ENCODE measurements at regions not wholly inside any gene's neighbourhood (a gene's known extent, or its start where the extent isn't known, plus 50 kb on each side); places are given as distances from the start of the nearest gene placed in this dataset.

GRCh38 chr5:143525176-143525575 lies 121.7 kb upstream of the NR3C1 start:
- Histone ChIP-seq H3K27me3 (ENCODE audit: control insufficient read depth, low read length) (no peaks in the 10 kb centered on the region), H3K9me2 (replicated peaks; ENCODE audit: control insufficient read depth, low read length) (no peaks in the 10 kb centered on the region), H4K20me1 (ENCODE audit: control insufficient read depth, insufficient read depth, low read depth, low read length) (no peaks in the 10 kb centered on the region), H3K79me2 (ENCODE audit: control insufficient read depth, low read length) (no peaks in the 10 kb centered on the region), H3K4me1 (ENCODE audit: control insufficient read depth, low read length) (no peaks in the 10 kb centered on the region), H3K36me3 (ENCODE audit: control insufficient read depth, low read length) (no peaks in the 10 kb centered on the region), H3F3A (ENCODE audit: control insufficient read depth, insufficient read depth) (no peaks in the 10 kb centered on the region), H3K4me2 (ENCODE audit: low read length) (no peak overlapping the region), H3K27ac (ENCODE audit: low read depth, low read length) (no peak overlapping the region), H3K9me3 (ENCODE audit: control insufficient read depth, insufficient read depth, low read length) (no peaks in the 10 kb centered on the region), H3K4me3 (ENCODE audit: low read length) (no peak overlapping the region)
- TF ChIP-seq EZH2phosphoT487 (IDR thresholded peaks at IDR 0.05; ENCODE audit: borderline replicate concordance, low read length) (no peak), CTCF (IDR thresholded peaks at IDR 0.05; ENCODE audit: low read depth, low read length, poor library complexity, severe bottlenecking) (no peak)

DNA sequence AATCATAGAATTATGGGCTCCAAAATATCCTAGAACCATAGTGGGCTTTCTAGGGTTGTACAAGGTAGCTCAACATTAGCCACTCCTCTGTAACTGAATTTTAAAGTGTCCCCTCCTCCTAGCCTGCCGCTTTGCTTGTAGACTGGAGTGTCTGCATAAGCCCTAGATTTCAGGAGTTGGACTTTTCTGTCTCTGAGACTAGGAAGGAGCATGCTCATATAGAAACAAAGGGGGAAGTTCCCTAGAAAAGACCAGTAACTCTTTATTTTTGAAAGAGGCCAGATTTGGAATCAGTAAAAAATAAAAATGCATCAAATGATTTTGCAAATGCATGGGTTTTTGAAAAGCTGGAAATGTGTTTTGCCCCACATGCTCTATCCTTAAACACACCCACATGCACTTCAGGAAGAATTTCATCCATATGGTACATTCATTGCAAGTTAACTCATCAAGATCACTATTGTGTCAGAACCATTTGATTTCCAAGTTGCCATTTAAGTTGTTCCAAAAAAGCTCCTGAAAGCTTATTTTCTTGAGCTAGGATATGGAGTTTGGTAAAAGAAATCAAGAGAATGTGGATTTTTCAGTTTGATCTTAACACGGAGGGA lies 121.0 kb upstream of the NR3C1 start:
- TF ChIP-seq CTCF (IDR thresholded peaks at IDR 0.05; ENCODE audit: low read depth, low read length, poor library complexity, severe bottlenecking) (no peak), EZH2phosphoT487 (IDR thresholded peaks at IDR 0.05; ENCODE audit: borderline replicate concordance, low read length) (no peak)
- no peak overlapping the region for H3K4me2 ChIP-seq (ENCODE audit: low read length)
- H3K9me3 ChIP-seq (ENCODE audit: control insufficient read depth, insufficient read depth, low read length): no peaks in the 10 kb centered on the region
- no peak overlapping the region for H3K27ac ChIP-seq (ENCODE audit: low read depth, low read length)
- no peaks in the 10 kb centered on the region for H3K79me2 ChIP-seq (ENCODE audit: control insufficient read depth, low read length)
- H3K4me1 ChIP-seq (ENCODE audit: control insufficient read depth, low read length): no peaks in the 10 kb centered on the region
- no peaks in the 10 kb centered on the region for H4K20me1 ChIP-seq (ENCODE audit: control insufficient read depth, insufficient read depth, low read depth, low read length)
- H3K36me3 ChIP-seq (ENCODE audit: control insufficient read depth, low read length): no peaks in the 10 kb centered on the region
- H3K9me2 ChIP-seq (replicated peaks; ENCODE audit: control insufficient read depth, low read length): no peaks in the 10 kb centered on the region
- H3K27me3 ChIP-seq (ENCODE audit: control insufficient read depth, low read length): no peaks in the 10 kb centered on the region
- H3F3A ChIP-seq (ENCODE audit: control insufficient read depth, insufficient read depth): no peaks in the 10 kb centered on the region
- no peak overlapping the region for H3K4me3 ChIP-seq (ENCODE audit: low read length)

DNA sequence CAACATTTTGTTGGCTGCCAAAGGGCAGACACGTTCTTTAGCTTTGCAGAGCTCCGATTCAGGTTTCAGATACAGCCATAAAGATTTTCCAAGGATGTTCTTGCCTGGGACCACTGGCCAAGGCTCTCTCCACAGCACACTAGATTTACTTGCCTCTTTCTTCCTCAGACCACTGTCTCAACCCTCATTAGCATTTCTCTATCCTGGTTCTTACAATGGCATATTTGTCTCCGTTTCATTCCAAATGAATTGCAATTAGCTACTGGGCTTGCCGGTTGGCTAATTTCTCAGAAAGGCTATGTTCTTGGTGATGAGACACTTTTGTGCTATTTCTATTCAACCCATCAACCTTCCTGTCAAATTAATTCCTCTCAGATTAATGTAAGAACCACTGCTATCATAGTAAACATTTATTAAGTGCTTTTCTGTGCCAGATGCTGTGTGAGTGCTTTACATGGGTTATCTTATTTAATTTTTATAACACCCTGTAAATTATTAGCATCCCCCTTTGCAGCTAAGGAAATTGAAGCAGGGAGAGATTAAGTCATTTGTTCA lies 118.4 kb upstream of the NR3C1 start:
- H3K27me3 ChIP-seq (ENCODE audit: control insufficient read depth, low read length): no peaks in the 10 kb centered on the region
- peaks cover 7% of the 10 kb centered on the region for H3K4me1 ChIP-seq (ENCODE audit: control insufficient read depth, low read length)
- no peak overlapping the region for H3K4me2 ChIP-seq (ENCODE audit: low read length)
- no peaks in the 10 kb centered on the region for H3K9me2 ChIP-seq (replicated peaks; ENCODE audit: control insufficient read depth, low read length)
- H3K9me3 ChIP-seq (ENCODE audit: control insufficient read depth, insufficient read depth, low read length): no peaks in the 10 kb centered on the region; the same call in 1 of the 2 replicates
- no peak overlapping the region for H3K27ac ChIP-seq (ENCODE audit: low read depth, low read length)
- no peaks in the 10 kb centered on the region for H4K20me1 ChIP-seq (ENCODE audit: control insufficient read depth, insufficient read depth, low read depth, low read length)
- no peaks in the 10 kb centered on the region for H3K79me2 ChIP-seq (ENCODE audit: control insufficient read depth, low read length)
- TF ChIP-seq EZH2phosphoT487 (IDR thresholded peaks at IDR 0.05; ENCODE audit: borderline replicate concordance, low read length): no peak
- no peak for TF ChIP-seq CTCF (IDR thresholded peaks at IDR 0.05; ENCODE audit: low read depth, low read length, poor library complexity, severe bottlenecking)
- no peaks in the 10 kb centered on the region for H3F3A ChIP-seq (ENCODE audit: control insufficient read depth, insufficient read depth)
- H3K4me3 ChIP-seq (ENCODE audit: low read length): no peak overlapping the region
- H3K36me3 ChIP-seq (ENCODE audit: control insufficient read depth, low read length): no peaks in the 10 kb centered on the region

All from DOHH2 (cell line).